Loucy (cell line): ENCODE measurements at regions not wholly inside any gene's neighbourhood (a gene's known extent, or its start where the extent isn't known, plus 50 kb on each side); places are given as distances from the start of the nearest gene placed in this dataset.

Source experiments
- H2AFZ ChIP-seq: fragments of 200-600 bp; sonication (generic); 2 replicates; pipeline ENCODE4 v1.6.0; 2016; ENCODE audit warnings: antibody characterized with exemption, mild to moderate bottlenecking, low read length, moderate library complexity
- H3F3A ChIP-seq: fragments of 200-600 bp; 2 replicates; pipeline ENCODE4 v1.6.0; 2016; ENCODE audit warnings: antibody characterized with exemption, low read depth, mild to moderate bottlenecking
- H3K27me3 ChIP-seq: fragments of 200-600 bp; sonication (generic); 2 replicates; pipeline ENCODE4 v1.6.1; 2014; ENCODE audit warnings: low read length, mild to moderate bottlenecking; ENCODE audit not compliant: insufficient read depth, poor library complexity, severe bottlenecking
- H3K36me3 ChIP-seq: fragments of 200-600 bp; sonication (generic); 2 replicates; pipeline ENCODE4 v1.6.1; 2016; ENCODE audit warnings: low read length; ENCODE audit not compliant: insufficient read depth
- H3K4me1 ChIP-seq: fragments of 200-600 bp; sonication (generic); 2 replicates; pipeline ENCODE4 v1.5.1; 2014; ENCODE audit warnings: low read length, mild to moderate bottlenecking; ENCODE audit not compliant: insufficient read depth, poor library complexity, severe bottlenecking
- H3K4me2 ChIP-seq: fragments of 200-600 bp; sonication (generic); 2 replicates; pipeline ENCODE4 v1.6.0; 2014; ENCODE audit warnings: antibody characterized with exemption, low read length, low read depth, mild to moderate bottlenecking; ENCODE audit not compliant: poor library complexity, severe bottlenecking
- H3K4me3 ChIP-seq: fragments of 200-600 bp; sonication (generic); 2 replicates; pipeline ENCODE4 v1.5.1; 2014; ENCODE audit warnings: low read length, mild to moderate bottlenecking, mixed read lengths; ENCODE audit not compliant: poor library complexity, severe bottlenecking
- H3K79me2 ChIP-seq: fragments of 200-600 bp; sonication (generic); 2 replicates; pipeline ENCODE4 v1.6.1; 2014; ENCODE audit warnings: low read length; ENCODE audit not compliant: insufficient read depth
- H3K9ac ChIP-seq: fragments of 200-600 bp; sonication (generic); 2 replicates; pipeline ENCODE4 v1.6.0; 2014; ENCODE audit warnings: mild to moderate bottlenecking, low read depth, low read length, moderate library complexity; ENCODE audit not compliant: poor library complexity, severe bottlenecking
- H3K9me2 ChIP-seq: fragments of 200-600 bp; sonication (generic); replicated peaks from 2 replicates; pipeline ENCODE4 v1.6.1; 2016; ENCODE audit warnings: low read depth, low read length, mixed read lengths
- H3K9me3 ChIP-seq: fragments of 200-600 bp; sonication (generic); 2 replicates; pipeline ENCODE4 v1.6.1; 2014; ENCODE audit warnings: mild to moderate bottlenecking, antibody characterized with exemption, low read length, low read depth; ENCODE audit not compliant: insufficient read depth
- H4K20me1 ChIP-seq: fragments of 200-600 bp; sonication (generic); 2 replicates; pipeline ENCODE4 v1.6.0; 2014; ENCODE audit warnings: antibody characterized with exemption, low read length, mild to moderate bottlenecking; ENCODE audit not compliant: insufficient read depth, poor library complexity, severe bottlenecking
- EZH2phosphoT487 ChIP-seq: fragments of 200-600 bp; IDR thresholded peaks from 2 replicates; pipeline ENCODE4 v1.6.1; 2018; ENCODE audit warnings: antibody characterized with exemption, mild to moderate bottlenecking, moderate library complexity, borderline replicate concordance
- TF ChIP-seq, protein P1 (sequence below): fragments of 200-600 bp; sonication (generic); conservative IDR thresholded peaks from 2 replicates; pipeline ENCODE4 v1.5.1; 2014; ENCODE audit warnings: mild to moderate bottlenecking, antibody characterized with exemption, low read length

DNA sequence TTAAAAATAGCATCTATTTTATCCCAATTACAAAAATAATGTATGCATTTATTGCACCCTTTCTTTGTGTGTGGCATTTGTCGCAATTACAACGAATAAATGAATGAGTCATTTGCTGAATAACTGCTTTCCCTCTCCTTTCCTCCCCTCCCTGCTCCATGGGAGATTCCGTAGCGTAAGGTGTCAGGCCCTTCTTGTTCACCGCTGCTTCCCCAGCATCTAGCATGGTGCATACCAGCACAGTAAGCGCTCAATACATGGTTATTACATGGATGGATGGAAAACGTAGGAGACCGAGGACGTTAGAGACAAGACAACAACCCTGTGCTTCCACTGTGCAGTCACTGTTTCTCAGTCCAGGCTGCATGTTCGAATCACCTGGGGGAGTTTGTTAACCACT lies 336.0 kb upstream of the EEF2KMT start:
- Histone ChIP-seq H3K27me3 (no peaks in the 10 kb centered on the region), H3F3A (no peaks in the 10 kb centered on the region), H3K4me1 (no peaks in the 10 kb centered on the region), H3K4me2 (no peak overlapping the region), H3K79me2 (no peaks in the 10 kb centered on the region), H3K4me3 (no peak overlapping the region), H2AFZ (no peak overlapping the region), H3K9ac (no peak overlapping the region), H3K36me3 (no peaks in the 10 kb centered on the region), H3K9me3 (no peaks in the 10 kb centered on the region), H3K9me2 (no peaks in the 10 kb centered on the region), H4K20me1 (no peaks in the 10 kb centered on the region)
- no peak for TF ChIP-seq EZH2phosphoT487
- TF ChIP-seq, protein P1, sequence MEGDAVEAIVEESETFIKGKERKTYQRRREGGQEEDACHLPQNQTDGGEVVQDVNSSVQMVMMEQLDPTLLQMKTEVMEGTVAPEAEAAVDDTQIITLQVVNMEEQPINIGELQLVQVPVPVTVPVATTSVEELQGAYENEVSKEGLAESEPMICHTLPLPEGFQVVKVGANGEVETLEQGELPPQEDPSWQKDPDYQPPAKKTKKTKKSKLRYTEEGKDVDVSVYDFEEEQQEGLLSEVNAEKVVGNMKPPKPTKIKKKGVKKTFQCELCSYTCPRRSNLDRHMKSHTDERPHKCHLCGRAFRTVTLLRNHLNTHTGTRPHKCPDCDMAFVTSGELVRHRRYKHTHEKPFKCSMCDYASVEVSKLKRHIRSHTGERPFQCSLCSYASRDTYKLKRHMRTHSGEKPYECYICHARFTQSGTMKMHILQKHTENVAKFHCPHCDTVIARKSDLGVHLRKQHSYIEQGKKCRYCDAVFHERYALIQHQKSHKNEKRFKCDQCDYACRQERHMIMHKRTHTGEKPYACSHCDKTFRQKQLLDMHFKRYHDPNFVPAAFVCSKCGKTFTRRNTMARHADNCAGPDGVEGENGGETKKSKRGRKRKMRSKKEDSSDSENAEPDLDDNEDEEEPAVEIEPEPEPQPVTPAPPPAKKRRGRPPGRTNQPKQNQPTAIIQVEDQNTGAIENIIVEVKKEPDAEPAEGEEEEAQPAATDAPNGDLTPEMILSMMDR: no peak

DNA sequence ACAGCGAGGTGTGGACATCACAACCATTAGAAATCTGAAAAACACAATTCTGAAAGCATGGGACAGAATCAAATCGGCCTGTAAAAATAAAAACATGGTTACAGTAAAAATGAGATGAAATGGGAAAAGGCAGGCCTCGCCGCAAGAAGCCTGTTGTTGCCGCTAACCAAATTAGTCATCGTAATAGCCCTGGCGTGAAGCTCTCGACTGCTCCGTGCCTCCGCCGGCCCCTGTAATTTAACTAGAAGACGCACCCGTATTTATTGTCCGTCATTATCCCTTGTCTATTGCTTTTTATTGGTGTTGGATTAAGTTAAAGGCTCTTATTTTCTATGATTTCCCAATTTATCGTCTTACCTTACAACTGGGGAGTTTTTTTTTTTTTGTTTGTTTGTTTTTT lies 334.6 kb upstream of the EEF2KMT start:
- H3K9me2 ChIP-seq: no peaks in the 10 kb centered on the region
- H4K20me1 ChIP-seq: no peaks in the 10 kb centered on the region
- H3K4me3 ChIP-seq: no peak overlapping the region
- no peak overlapping the region for H3K9ac ChIP-seq
- no peaks in the 10 kb centered on the region for H3K4me1 ChIP-seq
- TF ChIP-seq, protein P1: no peak
- TF ChIP-seq EZH2phosphoT487: no peak
- H3F3A ChIP-seq: no peaks in the 10 kb centered on the region
- H3K27me3 ChIP-seq: no peaks in the 10 kb centered on the region
- no peak overlapping the region for H2AFZ ChIP-seq
- H3K79me2 ChIP-seq: no peaks in the 10 kb centered on the region
- H3K4me2 ChIP-seq: no peak overlapping the region
- no peaks in the 10 kb centered on the region for H3K36me3 ChIP-seq
- no peaks in the 10 kb centered on the region for H3K9me3 ChIP-seq

DNA sequence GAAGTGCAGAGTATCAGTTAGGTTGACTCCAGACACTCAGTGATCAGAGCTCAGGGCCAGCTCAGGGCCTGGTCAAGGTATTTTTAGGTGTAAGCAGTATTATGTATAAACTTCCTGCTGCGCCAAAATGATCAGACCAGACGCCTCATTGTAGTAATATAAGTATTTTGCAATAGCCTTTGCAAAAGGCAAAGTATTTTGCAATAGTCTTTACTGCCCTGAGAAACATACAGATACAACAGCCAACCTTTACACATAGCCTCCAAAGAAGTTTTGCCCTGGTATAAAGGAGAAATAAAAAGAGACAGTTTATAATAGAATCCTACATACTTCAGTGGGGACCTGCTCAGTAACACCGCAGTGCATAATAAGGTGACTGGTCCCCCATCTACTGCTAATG lies 333.0 kb upstream of the EEF2KMT start:
- Histone ChIP-seq H3K4me3 (no peak overlapping the region), H3K27me3 (no peaks in the 10 kb centered on the region), H3K9me2 (no peaks in the 10 kb centered on the region), H3K4me1 (no peaks in the 10 kb centered on the region), H2AFZ (no peak overlapping the region), H3K79me2 (no peaks in the 10 kb centered on the region), H3F3A (no peaks in the 10 kb centered on the region), H3K4me2 (no peak overlapping the region), H3K9ac (no peak overlapping the region), H3K36me3 (no peaks in the 10 kb centered on the region), H3K9me3 (no peaks in the 10 kb centered on the region), H4K20me1 (no peaks in the 10 kb centered on the region)
- TF ChIP-seq, protein P1: no peak
- no peak for TF ChIP-seq EZH2phosphoT487
